Stimulated activated memory B cell treated with anti-CD40 and anti-IgM and Interleukin-4, amounts not matched to agents 10 μg/mL and 1 μg/mL and 100 μg/mL, for 72 hours (primary cell): ENCODE measurements at regions not wholly inside any gene's neighbourhood (a gene's known extent, or its start where the extent isn't known, plus 50 kb on each side); places are given as distances from the start of the nearest gene placed in this dataset.

ENCODE experiments used
- ATAC-seq: fragments of 150-1000 bp; cut with Tn5 transposase; 2 replicates; pipeline ENCODE4 v1.10.0; 2021
- H3K27ac Mint-ChIP-seq: one replicate; pipeline ENCODE4 v1.8.0; 2022; ENCODE audit warnings: mild to moderate bottlenecking, mixed read lengths
- H3K27me3 Mint-ChIP-seq: one replicate; pipeline ENCODE4 v1.8.0; 2022; ENCODE audit warnings: mixed read lengths
- H3K36me3 Mint-ChIP-seq: one replicate; pipeline ENCODE4 v1.8.0; 2022; ENCODE audit warnings: mixed read lengths
- H3K4me1 Mint-ChIP-seq: one replicate; pipeline ENCODE4 v1.8.0; 2022; ENCODE audit warnings: mixed read lengths
- H3K4me3 Mint-ChIP-seq: one replicate; pipeline ENCODE4 v1.8.0; 2022; ENCODE audit warnings: mild to moderate bottlenecking, moderate library complexity, mixed read lengths
- H3K9me3 Mint-ChIP-seq: one replicate; pipeline ENCODE4 v1.8.0; 2022; ENCODE audit warnings: mixed read lengths

- no peak overlapping the region for H3K27ac Mint-ChIP-seq
- H3K4me1 Mint-ChIP-seq, result no peaks in the 10 kb centered on the region
- no peak for ATAC-seq
- no peaks in the 10 kb centered on the region for H3K27me3 Mint-ChIP-seq
- no peaks in the 10 kb centered on the region for H3K9me3 Mint-ChIP-seq
- H3K36me3 Mint-ChIP-seq, result no peaks in the 10 kb centered on the region
- H3K4me3 Mint-ChIP-seq, result no peak overlapping the region
These were observed 334.9 kb upstream of the NR2F2 start for GRCh38 chr15:95995375-95996168.

GRCh38 chr15:95996494-95996893 is 334.0 kb upstream of the NR2F2 start:
- no peaks in the 10 kb centered on the region for H3K36me3 Mint-ChIP-seq
- no peaks in the 10 kb centered on the region for H3K27me3 Mint-ChIP-seq
- no peak overlapping the region for H3K4me3 Mint-ChIP-seq
- H3K27ac Mint-ChIP-seq, result no peak overlapping the region
- no peak for ATAC-seq
- H3K4me1 Mint-ChIP-seq, result no peaks in the 10 kb centered on the region
- H3K9me3 Mint-ChIP-seq, result no peaks in the 10 kb centered on the region

- Mint-ChIP-seq H3K36me3 (no peaks in the 10 kb centered on the region), H3K27me3 (no peaks in the 10 kb centered on the region), H3K4me1 (no peaks in the 10 kb centered on the region), H3K9me3 (no peaks in the 10 kb centered on the region), H3K4me3 (no peak overlapping the region), H3K27ac (no peak overlapping the region)
- ATAC-seq, result no peak
These were observed 331.6 kb upstream of the NR2F2 start for GRCh38 chr15:95998935-95999334.

- H3K4me1 Mint-ChIP-seq, result no peaks in the 10 kb centered on the region
- H3K4me3 Mint-ChIP-seq, result no peak overlapping the region
These were observed 327.3 kb upstream of the NR2F2 start for GRCh38 chr15:96002890-96003859.

GRCh38 chr15:96005906-96006305 is 324.6 kb upstream of the NR2F2 start:
- no peak overlapping the region for H3K4me3 Mint-ChIP-seq
- no peaks in the 10 kb centered on the region for H3K27me3 Mint-ChIP-seq
- H3K4me1 Mint-ChIP-seq, result no peaks in the 10 kb centered on the region
- peaks cover 9% of the 10 kb centered on the region for H3K9me3 Mint-ChIP-seq
- no peak overlapping the region for H3K27ac Mint-ChIP-seq
- ATAC-seq, result no peak
- no peaks in the 10 kb centered on the region for H3K36me3 Mint-ChIP-seq

More at GRCh38 chr15:96002890-96003859, 327.3 kb upstream of the NR2F2 start:
- no peak for ATAC-seq
- Mint-ChIP-seq H3K36me3 (no peaks in the 10 kb centered on the region), H3K27me3 (no peaks in the 10 kb centered on the region), H3K9me3 (peaks cover 4% of the 10 kb centered on the region), H3K27ac (no peak overlapping the region)

GRCh38 chr15:96011136-96011535 is 319.4 kb upstream of the NR2F2 start:
- ATAC-seq, result no peak
- Mint-ChIP-seq H3K9me3 (peaks cover 9% of the 10 kb centered on the region), H3K27me3 (no peaks in the 10 kb centered on the region), H3K4me1 (no peaks in the 10 kb centered on the region), H3K27ac (no peak overlapping the region), H3K36me3 (no peaks in the 10 kb centered on the region), H3K4me3 (no peak overlapping the region)

GRCh38 chr15:96014939-96015338 is 315.6 kb upstream of the NR2F2 start:
- Mint-ChIP-seq H3K4me1 (no peaks in the 10 kb centered on the region), H3K27ac (no peak overlapping the region), H3K4me3 (no peak overlapping the region), H3K36me3 (no peaks in the 10 kb centered on the region), H3K27me3 (no peaks in the 10 kb centered on the region), H3K9me3 (peaks cover 2% of the 10 kb centered on the region)
- ATAC-seq, result no peak

GRCh38 chr15:96019114-96019513 is 311.4 kb upstream of the NR2F2 start:
- Mint-ChIP-seq H3K4me1 (no peaks in the 10 kb centered on the region), H3K36me3 (no peaks in the 10 kb centered on the region), H3K27ac (no peak overlapping the region), H3K9me3 (no peaks in the 10 kb centered on the region), H3K4me3 (no peak overlapping the region), H3K27me3 (no peaks in the 10 kb centered on the region)
- ATAC-seq, result no peak

- Mint-ChIP-seq H3K27me3 (no peaks in the 10 kb centered on the region), H3K36me3 (no peaks in the 10 kb centered on the region), H3K4me1 (no peaks in the 10 kb centered on the region), H3K4me3 (no peak overlapping the region), H3K27ac (no peak overlapping the region), H3K9me3 (no peaks in the 10 kb centered on the region)
- ATAC-seq, result no peak
These were observed 310.4 kb upstream of the NR2F2 start for GRCh38 chr15:96020133-96020532.

GRCh38 chr15:96020797-96021196 is 309.7 kb upstream of the NR2F2 start:
- H3K36me3 Mint-ChIP-seq, result no peaks in the 10 kb centered on the region
- H3K27me3 Mint-ChIP-seq, result no peaks in the 10 kb centered on the region
- H3K4me1 Mint-ChIP-seq, result no peaks in the 10 kb centered on the region

GRCh38 chr15:96023081-96023480 is 307.4 kb upstream of the NR2F2 start:
- Mint-ChIP-seq H3K36me3 (no peaks in the 10 kb centered on the region), H3K27me3 (no peaks in the 10 kb centered on the region), H3K4me3 (no peak overlapping the region), H3K27ac (no peak overlapping the region), H3K9me3 (no peaks in the 10 kb centered on the region), H3K4me1 (no peaks in the 10 kb centered on the region)
- ATAC-seq, result no peak

More at GRCh38 chr15:96020797-96021196, 309.7 kb upstream of the NR2F2 start:
- Mint-ChIP-seq H3K4me3 (no peak overlapping the region), H3K27ac (no peak overlapping the region), H3K9me3 (no peaks in the 10 kb centered on the region)
- no peak for ATAC-seq

GRCh38 chr15:96027501-96027900 is 303.0 kb upstream of the NR2F2 start:
- Mint-ChIP-seq H3K27me3 (no peaks in the 10 kb centered on the region), H3K9me3 (peaks cover 7% of the 10 kb centered on the region), H3K4me1 (no peaks in the 10 kb centered on the region), H3K27ac (no peak overlapping the region), H3K4me3 (no peak overlapping the region), H3K36me3 (no peaks in the 10 kb centered on the region)
- no peak for ATAC-seq

- Mint-ChIP-seq H3K4me1 (no peaks in the 10 kb centered on the region), H3K27me3 (no peaks in the 10 kb centered on the region), H3K27ac (no peak overlapping the region), H3K36me3 (no peaks in the 10 kb centered on the region), H3K4me3 (no peak overlapping the region), H3K9me3 (peaks cover 7% of the 10 kb centered on the region)
- no peak for ATAC-seq
These were observed 301.9 kb upstream of the NR2F2 start for GRCh38 chr15:96028620-96029019.

- no peak for ATAC-seq
- Mint-ChIP-seq H3K36me3 (no peaks in the 10 kb centered on the region), H3K4me1 (no peaks in the 10 kb centered on the region), H3K9me3 (peaks cover 7% of the 10 kb centered on the region), H3K27ac (no peak overlapping the region), H3K4me3 (no peak overlapping the region), H3K27me3 (no peaks in the 10 kb centered on the region)
These were observed 301.3 kb upstream of the NR2F2 start for GRCh38 chr15:96029172-96029571.

GRCh38 chr15:96031426-96032110 is 298.9 kb upstream of the NR2F2 start:
- no peaks in the 10 kb centered on the region for H3K4me1 Mint-ChIP-seq
- no peak overlapping the region for H3K27ac Mint-ChIP-seq
- no peak overlapping the region for H3K4me3 Mint-ChIP-seq
- H3K9me3 Mint-ChIP-seq, result peaks cover 11% of the 10 kb centered on the region
- no peaks in the 10 kb centered on the region for H3K36me3 Mint-ChIP-seq
- H3K27me3 Mint-ChIP-seq, result no peaks in the 10 kb centered on the region
- no peak for ATAC-seq
